Hepatocyte (in vitro differentiated cells): ENCODE measurements at regions not wholly inside any gene's neighbourhood (a gene's known extent, or its start where the extent isn't known, plus 50 kb on each side); places are given as distances from the start of the nearest gene placed in this dataset.

Experiments
- EZH2 ChIP-seq: fragments of 200-600 bp; sonication (generic); IDR thresholded peaks from 2 replicates; pipeline ENCODE4 v1.6.1; 2016; ENCODE audit warnings: antibody characterized with exemption, mild to moderate bottlenecking, borderline replicate concordance
- EZH2phosphoT487 ChIP-seq: fragments of 200-600 bp; sonication (generic); IDR thresholded peaks from one replicate; pipeline ENCODE4 v1.6.1; 2018; ENCODE audit warnings: antibody characterized with exemption, mild to moderate bottlenecking, low read depth, moderate library complexity; ENCODE audit not compliant: unreplicated experiment, severe bottlenecking
- TF ChIP-seq, protein P1 (sequence below): fragments of 200-600 bp; sonication (generic); IDR thresholded peaks from 2 replicates; pipeline ENCODE4 v1.5.1; 2016; ENCODE audit warnings: antibody characterized with exemption, mild to moderate bottlenecking; ENCODE audit not compliant: poor library complexity

DNA sequence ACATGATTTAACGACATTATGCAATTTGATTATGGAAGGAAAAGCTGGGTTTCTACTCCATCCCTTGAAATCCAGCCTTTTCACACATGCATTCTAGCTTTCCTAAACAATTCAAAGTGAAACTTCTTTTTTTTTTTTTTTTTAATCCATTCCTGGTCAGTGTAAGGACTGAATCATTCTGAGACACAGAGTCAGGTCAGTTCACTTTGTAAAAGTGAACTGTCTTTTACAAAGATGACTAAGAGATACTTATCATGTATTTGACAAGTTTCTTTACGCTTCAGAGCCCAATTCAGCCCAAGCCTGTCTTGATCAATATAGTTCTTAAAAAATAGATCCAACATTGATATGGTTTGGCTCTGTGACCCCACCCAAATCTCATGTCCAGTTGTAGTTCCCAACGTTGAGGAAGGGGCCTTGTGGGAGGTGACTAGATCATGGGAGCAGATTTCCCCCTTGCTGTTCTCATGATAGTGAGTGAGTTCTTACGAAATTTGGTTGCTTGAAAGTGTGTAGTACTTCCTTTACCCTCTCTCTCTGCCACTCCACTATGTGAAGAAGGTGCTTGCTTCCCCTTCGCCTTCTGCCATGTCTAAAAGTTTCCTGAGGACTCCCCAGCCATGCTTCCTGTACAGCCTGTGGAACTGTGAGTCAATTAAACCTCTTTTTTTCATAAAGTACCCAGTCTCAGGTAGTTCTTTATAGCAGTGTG, 345.6 kb upstream of the THBS1 start:
- TF ChIP-seq EZH2phosphoT487 (no peak), EZH2 (no peak)
- TF ChIP-seq, protein P1, sequence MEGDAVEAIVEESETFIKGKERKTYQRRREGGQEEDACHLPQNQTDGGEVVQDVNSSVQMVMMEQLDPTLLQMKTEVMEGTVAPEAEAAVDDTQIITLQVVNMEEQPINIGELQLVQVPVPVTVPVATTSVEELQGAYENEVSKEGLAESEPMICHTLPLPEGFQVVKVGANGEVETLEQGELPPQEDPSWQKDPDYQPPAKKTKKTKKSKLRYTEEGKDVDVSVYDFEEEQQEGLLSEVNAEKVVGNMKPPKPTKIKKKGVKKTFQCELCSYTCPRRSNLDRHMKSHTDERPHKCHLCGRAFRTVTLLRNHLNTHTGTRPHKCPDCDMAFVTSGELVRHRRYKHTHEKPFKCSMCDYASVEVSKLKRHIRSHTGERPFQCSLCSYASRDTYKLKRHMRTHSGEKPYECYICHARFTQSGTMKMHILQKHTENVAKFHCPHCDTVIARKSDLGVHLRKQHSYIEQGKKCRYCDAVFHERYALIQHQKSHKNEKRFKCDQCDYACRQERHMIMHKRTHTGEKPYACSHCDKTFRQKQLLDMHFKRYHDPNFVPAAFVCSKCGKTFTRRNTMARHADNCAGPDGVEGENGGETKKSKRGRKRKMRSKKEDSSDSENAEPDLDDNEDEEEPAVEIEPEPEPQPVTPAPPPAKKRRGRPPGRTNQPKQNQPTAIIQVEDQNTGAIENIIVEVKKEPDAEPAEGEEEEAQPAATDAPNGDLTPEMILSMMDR, result no peak
